CMK (cell line): ENCODE measurements at regions not wholly inside any gene's neighbourhood (a gene's known extent, or its start where the extent isn't known, plus 50 kb on each side); places are given as distances from the start of the nearest gene placed in this dataset.

Experiments
- DNase-seq: peaks from one replicate; pipeline ENCODE4 v3.0.0-alpha.2; 2010; ENCODE audit warnings: low read depth

DNA sequence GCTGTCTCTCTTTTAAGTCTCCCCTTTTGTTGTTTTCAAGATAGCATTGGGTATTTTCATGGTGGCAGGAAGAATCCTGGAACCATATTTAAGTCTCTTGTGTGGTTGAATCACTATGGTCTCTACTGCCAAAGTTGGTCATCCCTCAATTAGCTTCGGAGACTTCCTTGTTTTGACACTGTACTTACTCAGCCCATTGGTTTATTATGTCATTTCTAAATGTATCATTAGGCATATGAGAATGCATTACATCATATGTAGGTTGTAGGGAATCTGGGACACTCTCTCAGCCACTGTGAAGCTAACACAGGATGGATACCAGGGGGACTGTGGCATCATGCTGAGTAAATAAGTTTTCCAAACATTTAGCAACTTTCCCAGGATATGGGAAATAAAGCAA lies 211.8 kb downstream of the DTHD1 start:
- no peak for DNase-seq

DNA sequence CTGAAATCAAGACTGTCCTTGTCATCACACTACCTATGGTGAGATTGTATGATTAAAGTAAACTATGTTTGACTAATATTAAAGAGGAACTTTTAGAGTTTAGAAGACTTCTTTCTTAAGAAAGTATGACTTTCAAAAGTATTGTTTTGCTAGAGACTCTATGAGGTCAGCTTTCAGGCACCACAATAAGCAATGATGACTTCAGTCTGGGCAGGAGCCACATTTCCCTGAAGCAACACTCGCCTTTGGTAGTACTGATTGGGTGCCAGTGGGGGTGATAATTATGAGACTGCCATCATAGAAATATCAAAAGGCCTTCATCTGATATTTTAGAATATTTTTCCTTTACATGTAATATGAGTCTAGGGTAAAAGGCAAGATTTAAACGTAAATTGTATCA lies 212.6 kb downstream of the DTHD1 start:
- no peak for DNase-seq

DNA sequence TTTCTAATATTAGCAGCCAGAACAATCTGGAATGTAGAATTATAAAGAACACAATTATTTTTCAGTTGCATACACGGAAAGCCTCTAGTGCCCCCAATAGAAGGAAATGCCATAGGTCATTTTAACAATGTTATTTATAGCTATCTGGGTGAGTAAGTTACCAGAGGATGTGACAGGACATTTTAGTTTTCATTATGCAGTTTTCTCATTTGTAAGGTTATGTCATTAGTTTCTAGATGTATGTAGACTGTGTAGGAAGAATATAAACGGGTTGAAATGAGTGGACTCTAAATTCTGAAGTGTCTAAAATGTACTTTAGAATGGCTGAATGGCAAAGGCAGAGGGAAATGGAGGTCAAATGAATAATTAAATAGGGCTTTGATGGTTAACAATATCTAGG lies 213.3 kb downstream of the DTHD1 start:
- no peak for DNase-seq

DNA sequence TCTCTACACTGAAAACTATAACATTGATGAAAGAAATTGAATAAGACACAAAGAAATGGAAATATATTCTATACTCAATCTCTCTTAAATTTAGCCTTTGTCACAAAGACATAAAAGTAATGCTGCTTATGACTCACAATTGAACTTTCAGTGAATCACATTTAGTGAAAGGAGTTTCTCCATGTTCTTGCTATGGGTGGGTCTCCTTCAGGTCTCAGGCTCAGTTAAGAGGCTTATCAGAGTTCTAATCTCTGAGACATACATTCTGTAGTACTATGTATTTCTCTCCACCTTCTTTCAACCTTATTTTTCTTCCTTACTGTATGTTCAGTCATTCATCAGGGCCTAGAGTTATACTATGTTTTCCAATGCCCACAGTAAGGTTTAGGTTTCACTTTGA lies 220.9 kb downstream of the DTHD1 start:
- DNase-seq = no peak

DNA sequence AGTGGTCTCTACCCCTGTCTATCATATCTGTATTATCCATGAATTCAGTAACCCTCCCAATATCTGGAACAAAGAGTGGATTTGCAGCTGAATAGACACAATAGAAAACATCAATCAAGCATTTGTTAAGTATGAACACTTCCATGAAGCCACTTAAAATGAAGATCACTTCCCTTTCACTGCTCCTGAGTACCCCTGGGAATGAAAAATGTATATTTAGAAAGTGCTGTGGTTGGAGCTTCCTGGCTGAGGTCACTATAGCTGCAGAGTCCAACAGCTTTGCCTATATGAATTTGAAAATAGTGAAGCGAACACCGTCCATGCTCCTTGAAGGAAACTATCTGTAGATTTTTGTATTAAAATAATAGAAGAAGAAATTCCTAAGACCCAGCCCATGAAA lies 227.0 kb downstream of the DTHD1 start:
- no peak for DNase-seq

DNA sequence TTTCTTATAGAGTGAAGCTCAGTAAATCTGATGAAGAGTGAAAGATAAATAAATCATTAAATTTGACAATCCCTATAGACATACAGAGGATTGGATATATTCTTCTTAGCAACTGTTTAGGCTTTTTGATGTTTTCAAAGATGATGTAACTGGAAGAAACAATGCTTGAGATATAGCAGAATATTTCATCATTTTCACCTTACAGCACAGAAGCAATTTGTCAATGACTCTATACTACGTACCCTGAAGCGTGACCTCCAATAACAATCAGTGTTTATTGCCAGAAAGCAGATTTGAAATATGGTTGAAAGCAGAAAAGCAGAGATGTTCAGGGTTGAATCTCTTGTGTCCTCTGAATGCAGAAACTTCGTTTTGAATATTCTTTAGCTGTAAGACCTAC lies 228.4 kb downstream of the DTHD1 start:
- DNase-seq = no peak

DNA sequence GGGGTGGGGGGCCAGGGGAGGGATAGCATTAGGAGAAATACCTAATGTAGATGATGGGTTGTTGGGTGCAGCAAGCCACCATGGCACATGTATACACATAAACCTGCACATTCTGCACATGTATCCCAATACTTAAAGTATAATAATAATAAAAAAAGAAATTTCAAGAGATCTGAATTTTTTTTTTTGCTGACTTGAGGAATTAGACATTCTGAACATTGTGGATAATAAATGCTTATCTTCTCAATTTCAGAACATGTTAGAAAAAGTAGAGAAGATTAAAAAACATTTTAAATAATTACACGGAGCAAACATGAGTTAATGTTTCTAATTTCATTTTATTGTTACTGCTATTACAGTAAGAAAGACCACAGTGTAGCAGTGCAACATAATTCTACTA lies 230.4 kb downstream of the DTHD1 start:
- DNase-seq = no peak

DNA sequence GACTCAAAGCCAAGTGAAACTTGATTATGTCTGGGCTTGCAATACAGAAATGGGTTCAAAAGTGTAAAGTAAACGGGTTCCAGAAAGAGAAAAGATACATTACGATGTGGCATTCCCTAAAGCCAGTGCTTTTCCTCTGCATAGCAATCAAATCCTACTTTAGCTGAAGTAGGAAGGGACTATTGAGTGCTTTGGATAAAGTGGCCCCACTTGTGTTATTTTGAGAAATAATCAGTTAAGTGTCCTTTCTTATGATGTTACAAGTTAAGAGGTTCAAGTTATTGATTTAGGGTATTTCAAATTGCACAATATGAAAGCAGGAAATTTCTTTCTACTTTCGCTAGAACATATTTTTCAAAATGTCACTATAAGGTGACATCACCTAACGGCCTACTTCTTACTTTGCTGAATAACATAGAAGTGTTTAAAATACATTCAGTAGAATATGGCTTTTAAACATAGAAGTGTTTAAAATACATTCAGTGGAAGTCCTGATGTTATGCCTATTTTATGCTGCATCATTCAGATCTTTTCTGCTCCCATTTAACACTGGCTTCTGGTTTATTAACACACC lies 235.2 kb downstream of the DTHD1 start:
- no peak for DNase-seq

DNA sequence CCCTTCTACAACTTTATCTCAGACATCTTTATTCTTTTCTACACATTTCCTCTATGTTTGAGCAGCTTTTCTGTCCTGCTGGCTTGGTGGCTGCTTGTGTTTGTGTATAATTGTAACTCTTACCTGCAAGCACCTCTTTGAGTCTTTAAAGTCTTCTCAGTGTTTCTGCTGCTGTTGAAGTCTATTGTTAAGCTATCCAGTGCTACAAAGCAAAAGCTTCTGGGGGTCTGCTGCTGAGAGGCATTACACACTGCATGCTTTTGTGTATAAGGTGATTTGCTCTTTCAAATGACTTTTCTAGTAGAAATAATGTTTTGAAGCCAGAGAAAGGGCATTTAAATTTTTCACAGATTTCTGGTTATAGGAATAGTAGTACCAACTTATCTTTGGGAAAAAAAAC lies 241.8 kb downstream of the DTHD1 start:
- no peak for DNase-seq

DNA sequence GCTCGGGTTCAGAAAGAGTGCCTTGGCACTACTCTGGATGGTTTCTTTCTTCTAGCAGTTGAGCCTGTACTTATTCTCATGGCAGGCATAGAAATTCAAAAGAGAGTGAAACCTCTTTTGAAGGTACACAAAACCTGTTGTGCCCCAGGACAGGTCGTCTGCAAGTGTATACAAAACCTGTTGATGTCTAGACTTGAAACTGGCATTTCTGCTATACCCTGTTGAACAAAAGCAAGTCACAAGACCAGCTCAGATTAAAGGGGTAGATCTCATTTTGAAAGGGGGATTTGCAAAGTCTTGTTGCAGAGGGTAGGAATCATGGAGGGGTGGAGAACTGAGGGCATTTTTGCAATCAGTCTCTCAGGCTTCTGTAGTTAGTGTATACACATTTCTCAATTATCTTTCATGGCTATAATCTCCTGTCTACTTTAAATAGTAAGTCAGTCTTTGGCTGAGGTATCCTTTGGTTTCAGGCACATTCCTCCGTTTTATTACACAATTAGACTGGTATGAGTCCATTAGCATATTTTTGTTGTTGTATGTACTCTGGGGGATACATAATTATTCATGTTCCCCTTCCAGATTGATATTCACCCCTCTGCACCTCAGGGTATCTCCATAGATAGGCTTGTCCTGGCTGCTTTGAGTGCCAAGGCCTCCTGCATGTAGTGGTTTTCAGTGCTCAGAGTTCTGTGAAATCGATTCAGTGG lies 251.4 kb downstream of the DTHD1 start:
- no peak for DNase-seq

DNA sequence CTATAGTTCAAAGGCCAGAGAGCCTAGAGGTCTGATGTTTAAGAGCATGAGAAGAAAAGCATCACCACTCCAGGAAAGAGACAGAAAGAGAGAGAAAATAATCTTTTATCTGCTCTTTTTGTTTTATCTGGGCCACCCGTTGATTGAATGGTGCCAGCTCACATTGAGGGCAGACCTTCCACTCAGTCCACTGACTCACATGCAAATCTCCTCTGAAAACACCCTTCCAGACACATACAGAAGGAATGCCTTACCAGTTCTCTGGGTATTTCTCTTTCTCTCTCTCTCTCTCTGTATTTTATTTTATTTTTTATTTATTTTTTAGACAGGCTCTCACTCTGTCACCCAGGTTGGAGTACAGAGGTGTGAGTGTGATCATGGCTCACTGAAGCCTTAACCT lies 252.5 kb downstream of the DTHD1 start:
- no peak for DNase-seq

DNA sequence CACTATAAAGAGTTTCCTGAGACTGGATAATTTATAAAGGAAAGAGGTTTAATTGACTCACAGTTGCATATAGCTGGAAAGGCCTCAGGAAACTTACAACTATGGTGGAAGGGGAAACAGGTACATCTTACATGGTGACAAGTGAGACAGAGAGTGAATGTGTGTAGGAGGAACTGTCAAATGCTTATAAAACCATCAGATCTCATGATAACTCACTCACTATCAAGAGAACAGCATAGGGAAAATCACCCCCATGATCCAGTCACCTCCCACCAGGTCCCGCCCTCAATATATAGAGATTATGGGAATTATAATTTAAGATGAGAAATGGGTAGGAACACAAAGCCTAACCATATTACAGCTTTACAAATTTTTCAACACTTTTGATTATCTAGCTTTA lies 266.0 kb downstream of the DTHD1 start:
- no peak for DNase-seq

DNA sequence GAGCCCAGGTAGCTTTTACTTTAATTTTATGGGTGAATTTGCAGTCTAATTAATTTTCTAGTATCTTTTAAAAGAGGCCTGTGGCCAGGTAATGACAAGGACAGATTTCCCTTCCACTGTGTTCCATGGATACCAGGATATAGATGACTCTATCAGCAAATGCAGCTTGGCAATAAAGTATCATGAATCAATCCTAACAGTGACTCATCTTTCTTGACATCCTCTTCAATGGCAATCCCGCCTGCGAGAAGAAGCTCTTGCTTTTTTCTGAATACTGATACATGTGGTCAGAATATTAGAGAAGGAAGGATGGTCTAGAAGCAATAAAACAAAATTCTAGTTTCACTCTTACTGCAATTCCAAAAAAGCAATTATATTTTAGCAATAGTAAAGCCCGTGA lies 267.8 kb downstream of the DTHD1 start:
- no peak for DNase-seq

DNA sequence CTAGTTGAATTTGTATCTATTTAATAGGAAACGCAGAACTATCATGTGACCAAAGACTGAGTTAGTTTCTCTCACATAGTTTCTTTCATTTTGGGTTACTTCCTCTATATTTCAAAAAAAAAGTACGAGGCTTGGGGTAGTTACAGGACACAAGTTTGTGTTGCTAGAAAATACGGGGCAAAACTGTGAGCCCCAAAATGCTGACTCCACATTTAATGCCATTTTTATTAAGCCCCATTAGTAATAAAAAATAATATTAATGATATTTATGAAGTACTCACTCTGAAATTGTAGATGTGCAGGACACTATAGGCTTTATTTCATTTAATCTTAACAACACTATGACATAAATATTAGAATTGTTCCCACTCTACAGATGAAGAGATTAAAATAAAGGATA lies 268.6 kb downstream of the DTHD1 start:
- DNase-seq = no peak

DNA sequence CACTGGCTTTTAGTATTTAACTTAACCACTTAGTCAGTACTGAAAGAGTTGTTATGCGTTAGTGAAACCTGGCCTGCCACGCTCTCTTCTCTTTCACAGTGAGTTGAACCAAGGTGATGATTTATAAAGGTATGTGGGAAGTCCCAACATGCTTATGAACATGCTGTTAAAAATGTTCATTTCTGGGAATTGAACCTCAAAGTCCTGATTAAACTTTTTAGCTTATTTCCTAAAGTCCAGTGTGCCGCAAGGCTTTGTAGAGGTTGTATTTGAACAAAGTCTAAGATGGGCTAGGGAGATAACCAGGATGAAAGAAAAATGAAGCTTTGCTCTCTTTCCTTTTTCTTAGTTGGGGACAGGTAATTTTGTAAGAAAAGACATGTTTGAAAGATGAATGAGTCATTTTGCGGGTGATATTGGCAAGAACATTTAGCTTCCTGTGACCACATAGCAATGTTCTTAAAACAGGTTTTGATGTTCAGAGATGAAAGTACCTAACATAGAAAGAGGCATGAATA lies 270.3 kb downstream of the DTHD1 start:
- DNase-seq = no peak

DNA sequence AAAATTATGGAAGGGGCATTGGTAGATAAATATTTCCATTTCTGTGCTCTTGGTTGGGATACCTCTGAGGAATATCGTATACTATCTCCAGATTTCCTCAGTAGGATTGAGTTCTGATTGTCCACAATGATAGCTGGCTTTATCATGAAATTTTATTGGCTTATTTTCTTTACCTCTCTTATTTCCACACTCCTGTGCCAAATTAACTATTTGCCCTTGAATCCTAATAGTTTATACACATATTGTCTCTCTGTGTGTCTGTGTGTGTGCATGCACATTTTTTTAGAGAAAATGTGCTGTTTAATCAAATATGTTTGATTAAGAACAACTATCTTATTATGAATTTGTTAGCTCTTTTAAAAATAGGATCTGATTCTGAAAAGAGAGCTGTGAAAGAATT lies 271.6 kb downstream of the DTHD1 start:
- DNase-seq = no peak

DNA sequence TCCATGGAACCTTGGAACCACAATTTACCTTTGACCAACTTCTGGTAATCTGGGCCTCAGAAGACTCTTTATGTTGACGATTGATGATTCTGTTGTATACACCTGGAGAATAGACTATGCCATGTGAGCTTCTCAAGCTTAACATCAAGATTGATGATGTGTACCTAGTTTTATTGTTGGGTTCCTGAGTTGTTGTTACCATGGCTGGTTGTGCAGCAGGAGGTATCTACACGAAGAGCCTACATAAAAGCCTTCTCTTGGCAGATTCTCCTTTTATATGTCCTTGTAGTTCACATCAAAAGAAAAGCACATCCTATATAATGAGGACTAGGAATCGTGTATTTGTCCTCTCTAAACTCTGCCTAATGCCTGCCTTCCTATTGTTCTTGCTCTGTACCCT lies 272.0 kb downstream of the DTHD1 start:
- DNase-seq = no peak

DNA sequence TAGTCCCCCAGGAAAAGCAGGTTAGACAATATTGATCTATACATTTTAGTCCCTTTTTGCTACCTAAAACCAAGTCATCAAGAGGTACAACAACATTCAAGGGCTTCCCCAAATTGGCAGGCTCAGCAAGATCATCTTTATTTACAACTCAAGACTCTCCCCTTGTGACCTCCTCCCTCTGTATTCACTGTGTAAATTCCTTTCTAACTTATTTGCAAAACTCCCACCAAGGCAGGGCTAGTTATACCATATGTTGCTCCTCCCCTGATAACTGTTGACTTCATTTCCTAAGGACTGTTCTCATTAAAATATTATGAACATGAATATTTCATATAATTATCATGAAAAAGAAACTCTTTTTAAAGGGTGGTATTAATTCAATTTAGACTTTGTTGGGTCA lies 275.6 kb downstream of the DTHD1 start:
- DNase-seq = no peak

DNA sequence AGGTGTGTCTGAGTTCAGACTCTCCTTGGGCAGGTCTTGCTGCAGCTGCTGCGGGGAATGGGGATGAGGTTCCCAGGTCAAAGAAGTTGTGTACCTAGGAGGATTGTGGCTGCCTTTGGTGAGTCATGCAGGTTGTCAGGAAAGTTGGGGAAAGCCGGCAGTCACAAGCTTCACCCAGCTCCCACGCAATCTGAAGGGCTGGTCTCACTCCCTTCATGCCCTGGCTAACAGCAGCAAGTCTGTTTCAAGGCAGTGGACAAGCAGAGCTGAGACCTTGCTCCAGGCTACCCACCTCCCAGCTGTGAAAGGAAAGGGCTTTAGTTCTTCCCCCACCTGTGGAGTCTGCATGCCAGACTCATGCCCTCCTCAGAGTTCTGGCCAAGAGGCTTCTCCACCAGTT lies 287.2 kb downstream of the DTHD1 start:
- no peak for DNase-seq

DNA sequence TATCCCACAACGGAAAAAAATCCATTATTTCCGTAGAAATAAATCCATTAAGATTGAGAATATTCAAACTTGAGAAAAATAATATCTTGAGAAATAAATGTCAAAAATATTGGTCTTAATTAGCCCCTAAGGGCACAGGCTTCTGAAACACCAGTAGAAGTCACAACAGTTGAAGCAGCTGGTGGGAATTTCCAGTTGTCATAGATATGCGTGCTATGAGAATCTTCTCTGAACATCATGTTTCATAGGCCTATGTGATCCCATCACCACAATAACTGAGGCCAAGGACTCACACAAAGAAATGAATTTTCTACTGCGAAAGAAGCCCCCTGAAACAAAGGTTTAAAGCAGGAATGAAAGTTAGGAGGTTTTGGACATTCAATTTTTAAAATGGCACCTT lies 292.0 kb downstream of the DTHD1 start:
- no peak for DNase-seq

DNA sequence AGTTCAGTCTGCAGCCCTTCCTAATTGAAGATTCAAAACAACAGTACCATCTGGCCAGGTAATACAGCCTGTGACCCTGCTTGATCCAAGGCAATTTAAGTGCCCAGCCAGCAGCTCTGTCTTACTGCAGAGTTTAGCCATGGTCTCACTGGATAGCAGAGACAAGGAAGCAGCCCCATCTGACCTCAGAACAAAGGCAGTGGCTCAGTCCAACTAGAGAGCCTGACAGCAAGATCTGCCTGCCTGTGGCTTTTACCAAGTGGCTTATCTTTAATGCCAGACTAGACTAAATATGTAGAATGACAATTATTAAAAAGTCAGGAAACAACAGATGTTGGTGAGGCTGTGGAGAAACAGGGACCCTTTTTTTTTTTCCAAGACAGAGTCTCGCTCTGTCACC lies 293.4 kb downstream of the DTHD1 start:
- DNase-seq = peak; percentile 64

DNA sequence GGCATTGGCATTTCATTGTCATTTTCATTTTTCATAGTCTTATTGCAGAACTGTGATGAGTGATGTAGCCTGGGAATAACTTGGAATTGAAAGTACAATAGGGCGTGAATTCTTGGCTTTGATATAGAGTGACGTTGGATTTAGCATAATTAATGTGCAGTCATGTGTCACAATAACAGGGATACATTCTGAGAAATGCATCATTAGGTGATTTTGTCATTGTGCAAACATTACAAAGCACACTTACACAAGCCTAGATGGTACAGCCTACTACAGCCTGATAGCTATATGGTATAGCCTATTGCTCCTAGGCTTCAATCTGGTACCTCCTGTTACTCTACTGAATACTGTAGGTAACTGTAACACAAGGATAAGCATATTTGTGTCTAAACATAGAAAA lies 300.8 kb downstream of the DTHD1 start:
- no peak for DNase-seq

DNA sequence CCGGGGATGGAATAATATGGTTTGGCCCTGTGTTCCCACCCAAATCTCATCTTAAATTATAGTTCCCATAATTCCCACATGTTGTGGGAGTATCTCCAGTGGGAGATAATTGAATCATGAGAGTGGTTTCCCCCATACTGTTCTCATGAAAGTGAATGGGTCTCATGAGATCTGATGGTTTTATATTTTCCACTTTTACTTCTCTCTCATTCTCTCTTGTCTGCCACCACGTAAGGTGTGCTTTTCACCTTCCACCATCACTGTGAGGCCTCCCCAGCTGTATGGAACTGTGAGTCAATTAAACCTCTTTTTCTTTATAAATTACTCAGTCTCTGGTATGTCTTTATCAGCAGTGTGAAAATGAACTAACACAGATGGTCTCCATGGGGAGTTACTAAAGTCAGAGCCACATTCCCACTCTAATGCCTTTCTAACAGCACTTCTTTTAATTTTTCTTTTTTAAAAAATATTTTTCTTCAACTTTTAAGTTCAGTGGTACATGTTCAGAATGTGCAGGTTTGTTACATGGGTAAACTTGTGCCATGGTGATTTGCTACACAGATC lies 306.6 kb downstream of the DTHD1 start:
- no peak for DNase-seq

DNA sequence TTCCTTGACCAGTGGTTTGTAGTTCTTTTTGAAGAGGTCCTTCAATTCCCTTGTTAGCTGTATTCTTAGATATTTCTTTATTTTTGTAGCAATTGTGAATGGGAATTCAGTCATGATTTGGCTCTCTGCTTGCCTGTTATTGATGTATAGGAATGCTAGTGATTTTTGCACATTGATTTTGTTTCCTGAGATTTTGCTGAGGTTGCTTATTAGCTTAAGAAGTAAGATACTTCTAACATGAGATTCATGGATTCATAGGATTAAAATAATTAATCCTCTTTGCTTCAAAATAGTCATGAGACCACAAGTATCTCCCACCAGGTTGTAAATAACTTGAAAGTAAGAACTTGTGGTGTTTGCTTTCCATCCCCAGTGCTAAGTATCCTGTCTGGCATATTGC lies 308.9 kb downstream of the DTHD1 start:
- no peak for DNase-seq
